GM18868 (cell line): ENCODE measurements at regions not wholly inside any gene's neighbourhood (a gene's known extent, or its start where the extent isn't known, plus 50 kb on each side); places are given as distances from the start of the nearest gene placed in this dataset.
"Not testable (repeated sequence)": the region's sequence is repeated elsewhere in the genome, so short reads cannot be mapped to it uniquely, and the experiment has no call there.

Source experiments
- ATAC-seq: cut with Tn5 transposase; IDR thresholded peaks from one replicate; pipeline ENCODE4 v1.9.1; 2021; ENCODE audit warnings: mild to moderate bottlenecking, moderate library complexity; ENCODE audit not compliant: unreplicated experiment

GRCh38 chr4:147139455-147140198 lies 194.0 kb upstream of the TTC29 start:
- peak; percentile 78 for ATAC-seq

GRCh38 chr4:147151763-147152162 lies 206.1 kb upstream of the TTC29 start:
- ATAC-seq = no peak

GRCh38 chr4:147157860-147158701 lies 212.4 kb upstream of the TTC29 start:
- peak; percentile 42 for ATAC-seq

GRCh38 chr4:147160908-147161513 lies 215.3 kb upstream of the TTC29 start:
- ATAC-seq = peak; percentile 84

GRCh38 chr4:147163311-147163710 lies 217.6 kb upstream of the TTC29 start:
- ATAC-seq = no peak

GRCh38 chr4:147168200-147168599 lies 222.5 kb upstream of the TTC29 start:
- not testable (repeated sequence) for ATAC-seq

GRCh38 chr4:147173322-147173721 lies 227.7 kb upstream of the TTC29 start:
- no peak for ATAC-seq

- ATAC-seq = no peak
These were observed 228.3 kb upstream of the TTC29 start for GRCh38 chr4:147173797-147174432.

- no peak for ATAC-seq
These were observed 228.9 kb upstream of the TTC29 start for GRCh38 chr4:147174591-147174990.

- no peak for ATAC-seq
These were observed 229.9 kb upstream of the TTC29 start for GRCh38 chr4:147175460-147176025.

GRCh38 chr4:147182041-147182440 lies 236.4 kb upstream of the TTC29 start:
- no peak for ATAC-seq

GRCh38 chr4:147192679-147193078 lies 247.0 kb upstream of the TTC29 start:
- no peak for ATAC-seq

GRCh38 chr4:147194114-147194513 lies 248.4 kb upstream of the TTC29 start:
- ATAC-seq = no peak

GRCh38 chr4:147194604-147195003 lies 248.9 kb upstream of the TTC29 start:
- no peak for ATAC-seq

GRCh38 chr4:147195386-147195785 lies 249.7 kb upstream of the TTC29 start:
- ATAC-seq = no peak

- ATAC-seq = no peak
These were observed 252.9 kb upstream of the TTC29 start for GRCh38 chr4:147198411-147199051.

GRCh38 chr4:147201016-147201415 lies 255.4 kb upstream of the TTC29 start:
- no peak for ATAC-seq

GRCh38 chr4:147206807-147207206 lies 261.1 kb upstream of the TTC29 start:
- ATAC-seq = no peak

GRCh38 chr4:147207911-147208310 lies 262.2 kb upstream of the TTC29 start:
- ATAC-seq = no peak

GRCh38 chr4:147217655-147218054 lies 263.2 kb upstream of the EDNRA start:
- no peak for ATAC-seq
